GM12872 (cell line): ENCODE measurements at regions not wholly inside any gene's neighbourhood (a gene's known extent, or its start where the extent isn't known, plus 50 kb on each side); places are given as distances from the start of the nearest gene placed in this dataset.

Experiments used
- CTCF ChIP-seq: IDR thresholded peaks from 3 replicates; pipeline ENCODE4 v1.5.1; 2011; ENCODE audit warnings: low read depth, mild to moderate bottlenecking, low read length, moderate library complexity; ENCODE audit not compliant: insufficient read depth

- no peak for TF ChIP-seq CTCF
Measured at GRCh38 chr2:234802845-234803171, 149.0 kb upstream of the SH3BP4 start.

- TF ChIP-seq CTCF = no peak
Measured at GRCh38 chr2:234802071-234802844, 149.6 kb upstream of the SH3BP4 start.

DNA sequence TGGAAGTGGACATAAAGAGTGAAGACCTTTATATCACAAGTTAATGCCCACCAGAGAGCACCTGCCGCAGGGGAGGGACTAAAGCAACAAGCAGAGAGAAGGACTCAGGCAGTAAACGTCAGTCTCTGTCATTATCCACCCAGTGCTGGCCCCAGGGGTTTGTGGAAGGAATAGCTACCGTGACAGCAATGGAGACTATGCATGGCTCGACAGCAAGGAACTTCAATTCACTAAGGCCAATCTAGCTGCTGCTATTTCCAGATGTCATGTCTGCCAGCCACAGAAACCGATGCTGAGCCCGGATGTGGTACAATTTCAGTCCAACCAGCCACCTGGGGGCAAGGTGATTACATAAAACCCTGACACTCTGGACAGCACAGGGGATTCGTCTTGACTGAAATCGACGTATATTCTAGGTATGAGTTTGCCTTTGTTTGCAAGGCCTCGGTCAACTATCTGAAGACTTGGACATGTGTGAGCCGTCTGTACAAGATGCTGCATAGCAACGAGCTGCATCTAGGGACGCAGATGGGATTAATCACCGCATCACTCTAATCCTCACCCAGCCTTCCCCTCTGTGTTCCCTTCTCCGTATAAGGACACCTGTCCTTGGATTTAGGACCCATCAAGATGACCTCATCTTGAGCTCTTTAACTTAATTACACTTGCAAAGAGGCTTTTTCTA, 154.1 kb upstream of the SH3BP4 start:
- TF ChIP-seq CTCF = no peak

- no peak for TF ChIP-seq CTCF
Measured at GRCh38 chr2:234796045-234796591, 155.7 kb upstream of the SH3BP4 start.

DNA sequence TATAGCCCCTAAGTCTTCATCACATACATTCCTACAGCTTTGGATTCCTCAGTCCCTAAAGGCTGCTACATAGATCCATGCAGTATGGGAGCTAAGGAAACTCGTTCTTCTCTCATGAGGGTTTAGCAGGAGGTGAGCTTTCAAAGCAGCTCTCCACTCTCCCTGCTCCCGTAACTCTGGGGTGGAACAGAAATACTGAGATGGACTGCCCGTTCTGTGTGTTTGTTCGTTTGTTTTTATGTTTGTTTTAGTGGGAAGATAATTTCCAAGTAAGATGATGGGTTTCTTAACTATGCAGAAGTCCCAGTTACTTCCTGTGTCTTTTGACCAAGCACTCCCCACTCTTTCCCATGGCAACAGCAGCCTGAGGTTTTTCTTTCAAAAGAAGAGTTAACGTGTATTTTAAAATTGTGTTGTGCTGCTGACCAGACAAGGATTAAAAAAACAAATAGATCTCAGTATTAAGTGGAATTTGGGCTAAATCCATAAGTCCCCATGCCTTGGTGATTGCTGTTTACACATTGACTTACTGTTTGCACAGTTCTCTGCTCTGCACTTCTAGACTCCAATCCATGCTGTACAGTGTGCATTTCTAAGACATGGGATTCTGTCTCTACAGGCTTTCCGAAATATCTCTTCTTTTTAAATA, 156.4 kb upstream of the SH3BP4 start:
- TF ChIP-seq CTCF = no peak

DNA sequence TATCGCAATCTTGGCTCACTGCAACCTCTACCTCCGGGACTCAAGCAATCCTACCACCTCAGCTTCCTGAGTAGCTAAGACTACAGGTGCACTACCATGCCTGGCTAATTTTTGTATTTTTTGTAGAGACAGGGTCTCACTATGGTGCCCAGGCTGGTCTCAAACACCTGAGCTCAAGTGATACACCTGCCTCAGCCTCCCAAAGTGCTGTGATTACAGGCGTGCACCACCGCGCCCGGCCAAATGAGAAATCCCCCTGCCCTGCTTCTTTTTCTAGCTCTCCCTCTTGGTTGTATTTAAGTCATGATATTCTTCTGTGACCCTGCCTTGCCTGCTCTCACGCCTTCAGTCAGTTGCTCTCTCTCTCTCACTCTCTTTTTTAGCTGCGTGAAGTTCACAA, 157.0 kb upstream of the SH3BP4 start:
- TF ChIP-seq CTCF = no peak

DNA sequence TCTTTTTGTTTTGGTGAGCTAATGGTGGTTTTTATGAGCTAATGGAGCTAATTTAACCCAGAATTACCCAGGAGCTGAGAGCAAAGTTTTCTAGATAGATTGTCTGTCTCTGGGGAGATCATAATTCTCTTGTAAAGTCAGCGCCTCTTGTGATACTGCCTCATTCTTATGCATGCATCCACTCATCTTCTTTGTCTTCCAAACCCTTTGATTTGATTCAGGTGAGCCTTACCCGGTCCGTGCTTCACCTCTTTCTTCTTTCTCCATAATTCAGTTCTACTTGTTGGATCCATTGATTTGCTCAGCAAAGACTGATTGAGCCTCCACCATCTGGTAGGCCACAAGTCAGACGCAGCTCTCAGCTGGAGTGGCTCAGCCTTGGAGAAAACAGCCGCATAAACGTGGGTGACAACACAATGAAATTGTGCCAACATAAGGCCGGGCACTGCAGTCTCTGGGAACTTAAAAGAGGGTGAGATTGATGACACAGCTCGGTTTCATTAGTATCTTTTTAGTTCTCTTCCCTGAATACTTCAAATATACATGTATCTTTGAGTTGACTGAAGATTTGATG, 158.5 kb upstream of the SH3BP4 start:
- no peak for TF ChIP-seq CTCF
